HG03025 (cell line): ENCODE measurements at regions not wholly inside any gene's neighbourhood (a gene's known extent, or its start where the extent isn't known, plus 50 kb on each side); places are given as distances from the start of the nearest gene placed in this dataset.
"Not testable (repeated sequence)": the region's sequence is repeated elsewhere in the genome, so short reads cannot be mapped to it uniquely, and the experiment has no call there.

ENCODE experiments used
- ATAC-seq: cut with Tn5 transposase; IDR thresholded peaks from one replicate; pipeline ENCODE4 v1.9.1; 2021; ENCODE audit warnings: mild to moderate bottlenecking, moderate library complexity; ENCODE audit not compliant: unreplicated experiment, low FRiP score

- ATAC-seq, result no peak
Measured at GRCh38 chr6:153325661-153326060, 194.6 kb upstream of the RGS17 start.

GRCh38 chr6:153312634-153313033, 181.6 kb upstream of the RGS17 start:
- ATAC-seq, result peak; percentile 57

GRCh38 chr6:153309651-153310050, 178.6 kb upstream of the RGS17 start:
- no peak for ATAC-seq

DNA sequence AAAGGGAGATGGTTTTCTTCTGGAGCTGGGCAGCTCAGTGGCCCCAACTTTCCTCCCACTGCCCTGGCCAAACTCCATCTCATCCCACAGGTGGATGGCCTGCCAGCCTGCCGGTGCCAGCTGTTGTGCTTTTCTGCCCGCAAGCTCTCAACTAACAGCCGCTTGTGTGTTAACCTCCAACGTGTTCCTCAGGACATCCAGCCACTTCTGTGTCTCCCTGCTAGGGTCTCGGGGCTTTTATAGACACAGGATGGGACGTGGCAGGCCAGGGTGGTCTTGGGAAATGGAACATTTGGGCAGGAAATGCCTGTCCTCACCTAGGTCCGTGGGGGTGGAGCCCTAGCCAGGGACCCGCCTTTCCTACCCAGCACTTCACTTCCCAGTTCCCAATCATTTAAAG, 171.1 kb upstream of the RGS17 start:
- no peak for ATAC-seq

GRCh38 chr6:153301602-153302001, 170.5 kb upstream of the RGS17 start:
- no peak for ATAC-seq

GRCh38 chr6:153282456-153282855, 151.4 kb upstream of the RGS17 start:
- ATAC-seq, result not testable (repeated sequence)

DNA sequence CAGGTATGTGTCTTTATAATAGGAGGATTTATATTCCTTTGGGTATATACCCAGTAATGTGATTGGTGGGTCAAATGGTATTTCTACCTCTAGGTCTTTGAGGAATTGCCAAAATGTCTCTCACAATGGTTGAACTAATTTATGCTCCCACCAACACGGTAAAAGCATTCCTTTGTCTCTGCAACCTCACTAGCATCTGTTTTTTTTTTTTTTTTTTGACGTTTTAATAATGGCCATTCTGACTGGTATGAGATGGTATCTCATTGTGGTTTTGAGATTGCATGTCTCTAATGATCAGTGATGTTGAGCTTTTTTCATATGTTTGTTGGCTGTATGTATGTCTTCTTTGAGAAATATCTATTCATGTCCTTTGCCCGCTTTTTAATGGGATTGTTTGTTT, 144.9 kb upstream of the RGS17 start:
- no peak for ATAC-seq

DNA sequence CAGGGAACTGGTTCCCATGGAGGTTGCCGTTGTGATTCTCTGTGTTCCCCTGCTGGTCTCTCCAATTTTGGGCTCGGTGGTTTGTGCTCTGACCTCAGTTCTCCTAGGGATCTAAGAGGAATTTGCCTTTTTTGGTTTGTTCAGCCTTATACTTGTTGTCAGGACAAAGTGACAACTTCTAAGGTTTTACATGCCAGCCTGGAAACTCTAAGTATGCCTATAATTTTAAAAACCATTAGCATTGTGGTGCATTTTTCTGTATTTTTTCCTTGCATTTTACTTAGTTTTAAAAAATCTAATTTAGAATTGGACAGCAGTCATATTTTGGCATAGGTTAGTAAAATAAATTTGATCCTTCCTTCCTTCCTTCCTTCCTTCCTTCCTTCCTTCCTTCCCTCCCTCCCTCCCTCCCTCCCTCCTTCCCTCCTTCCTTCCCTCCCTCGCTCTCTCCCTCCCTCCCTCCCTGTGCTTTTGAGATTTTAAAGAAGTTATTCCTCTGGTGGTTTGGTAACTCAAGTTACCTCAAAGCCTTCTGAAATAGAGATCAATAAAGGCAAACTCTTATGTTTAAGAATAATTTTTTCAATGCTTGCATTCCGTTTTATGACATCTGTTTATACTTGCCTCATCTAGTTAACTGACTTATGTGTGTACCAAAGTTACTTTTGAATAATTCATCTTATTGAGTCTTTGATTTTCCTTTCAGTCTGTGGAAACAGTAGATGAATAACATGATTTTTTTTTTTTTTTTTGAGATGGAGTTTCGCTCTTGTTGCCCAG, 141.3 kb upstream of the RGS17 start:
- ATAC-seq, result no peak

DNA sequence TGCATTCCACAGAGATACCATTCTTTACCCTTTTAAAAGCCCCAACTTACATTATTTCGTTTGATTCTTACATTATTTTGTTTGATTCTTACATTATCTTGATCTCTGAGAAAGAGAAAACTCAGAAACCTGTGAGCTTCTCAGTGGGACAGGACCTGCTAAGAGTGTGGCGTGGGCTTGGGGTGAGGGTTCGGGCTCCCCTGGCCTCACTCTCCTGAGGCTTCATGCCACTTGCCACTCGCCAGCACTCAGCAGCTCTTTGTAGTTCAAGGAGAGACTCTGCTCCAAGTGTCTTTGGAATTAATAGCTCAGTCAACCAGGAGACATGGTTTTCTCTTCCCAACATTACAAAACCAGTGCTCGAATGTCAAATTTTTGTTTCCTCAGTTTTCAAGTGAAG, 132.4 kb upstream of the RGS17 start:
- no peak for ATAC-seq

DNA sequence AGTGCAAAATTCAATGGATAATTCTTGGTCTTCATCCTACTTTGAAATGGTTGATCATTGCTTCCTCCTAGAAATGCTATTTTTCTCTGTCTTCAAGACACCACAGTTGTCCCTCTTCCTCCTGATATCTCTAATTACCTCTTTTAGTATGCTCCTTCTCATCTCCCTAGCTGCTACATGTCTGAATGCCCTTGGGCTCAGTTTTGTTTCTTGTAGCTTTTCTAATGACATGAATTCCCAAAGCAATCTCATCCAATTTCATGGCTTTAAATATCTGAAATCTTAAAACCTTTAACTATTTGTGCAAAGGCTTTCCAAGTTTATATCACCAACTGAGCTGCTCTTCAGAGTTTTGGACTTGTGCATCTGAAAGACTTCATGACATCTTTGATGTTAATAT, 120.2 kb upstream of the RGS17 start:
- ATAC-seq, result no peak

DNA sequence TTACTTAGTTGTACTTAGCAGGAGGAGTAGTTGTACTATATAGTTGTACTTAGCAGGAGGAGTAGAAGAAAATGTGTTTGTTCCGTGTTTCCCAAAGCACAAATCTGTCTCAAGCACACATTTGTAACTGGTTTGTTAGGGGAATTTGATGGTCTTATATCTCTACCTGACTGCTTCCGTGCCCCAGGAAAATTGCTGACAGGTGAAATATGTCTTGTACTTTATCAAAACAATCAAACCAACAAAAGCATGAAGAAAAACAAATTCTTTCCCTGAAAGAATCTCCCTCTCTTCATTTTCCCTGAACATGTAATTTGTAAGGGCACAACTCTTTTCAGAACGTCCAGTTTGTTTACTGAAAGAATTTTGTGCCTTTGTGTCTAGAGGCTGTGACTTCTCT, 106.6 kb upstream of the RGS17 start:
- no peak for ATAC-seq

DNA sequence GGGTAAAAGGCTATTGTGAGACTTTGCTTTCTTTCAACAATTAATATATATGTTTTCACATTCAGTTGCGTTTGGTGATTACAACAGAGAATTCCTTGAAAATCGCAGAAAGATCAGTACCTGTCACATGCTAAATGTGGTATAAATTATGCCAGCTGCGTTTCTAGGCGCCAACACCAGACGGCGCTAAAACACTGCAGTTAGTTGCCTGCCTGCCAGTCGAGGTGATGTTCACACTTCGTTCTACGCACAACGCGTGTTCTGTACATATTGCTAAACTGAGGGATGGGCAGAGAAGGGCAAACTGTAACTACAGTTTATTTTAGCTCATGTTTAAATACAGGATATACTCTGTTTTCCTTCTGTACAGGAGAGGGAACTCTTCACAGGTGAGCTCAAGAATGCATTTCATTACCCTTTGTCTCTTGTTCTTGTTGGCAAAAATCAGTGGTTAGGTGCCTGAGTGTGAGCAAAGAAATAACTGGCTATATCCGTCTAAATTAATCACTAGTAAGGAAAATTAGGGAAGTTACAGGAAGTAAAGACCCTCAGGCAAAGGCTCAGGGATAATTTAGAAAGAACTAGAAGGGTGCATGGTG, 100.1 kb upstream of the RGS17 start:
- ATAC-seq, result no peak

- ATAC-seq, result no peak
Measured at GRCh38 chr6:153218184-153218792, 87.2 kb upstream of the RGS17 start.

- ATAC-seq, result no peak
Measured at GRCh38 chr6:153216789-153217188, 85.7 kb upstream of the RGS17 start.

DNA sequence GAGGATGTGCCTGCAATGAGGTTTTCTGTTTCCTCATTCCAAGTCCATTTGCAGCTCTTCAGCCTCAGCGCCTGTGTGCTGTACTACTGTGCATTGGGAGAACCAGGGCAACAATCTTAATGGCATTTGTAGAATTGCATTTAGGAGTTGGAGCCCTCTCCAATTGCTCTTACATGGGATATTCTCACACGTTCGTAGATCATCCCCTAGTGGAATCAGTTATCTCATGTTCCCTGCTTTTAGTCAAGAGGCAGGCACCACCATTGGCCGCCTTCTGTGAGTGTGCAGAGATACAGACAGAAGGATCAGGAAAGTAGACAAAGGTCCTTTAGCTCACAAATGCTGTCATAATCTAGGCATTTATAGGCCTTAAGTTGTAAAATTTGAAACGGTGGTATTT, 84.2 kb upstream of the RGS17 start:
- ATAC-seq, result no peak

GRCh38 chr6:153214436-153214835, 83.4 kb upstream of the RGS17 start:
- ATAC-seq, result no peak

DNA sequence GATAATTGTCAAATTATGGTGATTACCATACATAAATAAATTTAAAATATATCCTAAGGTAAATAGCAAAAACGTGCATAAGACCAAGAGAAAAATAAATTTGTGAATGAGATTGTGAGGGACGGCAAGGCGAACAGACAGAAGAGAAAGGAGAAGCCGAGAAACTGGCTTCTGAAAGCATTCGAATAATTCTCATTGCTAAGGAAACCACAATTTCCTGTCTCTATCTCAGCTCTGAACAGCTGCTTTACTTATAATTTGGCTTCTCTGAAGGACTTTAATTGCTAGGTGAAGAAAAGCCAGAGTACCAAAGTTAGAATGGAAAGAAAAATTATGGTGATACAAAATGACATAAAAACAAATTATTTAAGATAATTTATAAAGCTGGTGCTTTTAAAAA, 79.0 kb upstream of the RGS17 start:
- ATAC-seq, result peak; percentile 92

- no peak for ATAC-seq
Measured at GRCh38 chr6:153208706-153209105, 77.6 kb upstream of the RGS17 start.

- ATAC-seq, result no peak
Measured at GRCh38 chr6:153207617-153208016, 76.5 kb upstream of the RGS17 start.

- ATAC-seq, result no peak
Measured at GRCh38 chr6:153207006-153207405, 75.9 kb upstream of the RGS17 start.

- ATAC-seq, result no peak
Measured at GRCh38 chr6:153192943-153193885, 62.1 kb upstream of the RGS17 start.
